Osteoblast (primary cell): ENCODE measurements at regions not wholly inside any gene's neighbourhood (a gene's known extent, or its start where the extent isn't known, plus 50 kb on each side); places are given as distances from the start of the nearest gene placed in this dataset.

Source experiments
- DNase-seq: peaks from one replicate; pipeline ENCODE4 v3.0.0; 2011; ENCODE audit warnings: low spot score, mixed read lengths; ENCODE audit not compliant: insufficient read length; ENCODE audit errors: missing footprints
- H2AFZ ChIP-seq: 2 replicates; pipeline ENCODE4 v1.6.0; 2011; ENCODE audit warnings: mild to moderate bottlenecking, low read length
- H3K27ac ChIP-seq: 2 replicates; pipeline ENCODE4 v1.5.1; 2011; ENCODE audit warnings: mild to moderate bottlenecking, low read depth, low read length, moderate library complexity
- H3K27me3 ChIP-seq: 2 replicates; pipeline ENCODE4 v1.6.0; 2012; ENCODE audit warnings: mild to moderate bottlenecking, control low read depth, inconsistent platforms, low read length, moderate library complexity; ENCODE audit not compliant: insufficient read depth
- H3K36me3 ChIP-seq: 2 replicates; pipeline ENCODE4 v1.5.1; 2011; ENCODE audit warnings: mild to moderate bottlenecking, low read length, control low read depth, moderate library complexity; ENCODE audit not compliant: insufficient read depth
- H3K4me1 ChIP-seq: 2 replicates; pipeline ENCODE4 v1.5.1; 2011; ENCODE audit warnings: mild to moderate bottlenecking, low read length, control low read depth, moderate library complexity; ENCODE audit not compliant: insufficient read depth
- H3K4me2 ChIP-seq: 2 replicates; pipeline ENCODE4 v1.6.0; 2011; ENCODE audit warnings: mild to moderate bottlenecking, low read length; ENCODE audit not compliant: insufficient read depth
- H3K4me3 ChIP-seq: fragments of 200-600 bp; sonication (generic); 3 replicates; pipeline ENCODE4 v1.5.1; 2012; ENCODE audit warnings: mild to moderate bottlenecking, low read length, inconsistent platforms; ENCODE audit not compliant: insufficient read depth
- H3K79me2 ChIP-seq: 2 replicates; pipeline ENCODE4 v1.6.0; 2012; ENCODE audit warnings: mild to moderate bottlenecking, low read length, control low read depth, inconsistent platforms; ENCODE audit not compliant: insufficient read depth
- H3K9me3 ChIP-seq: 2 replicates; pipeline ENCODE4 v1.5.1; 2011; ENCODE audit warnings: low read depth, low read length, control low read depth
- H4K20me1 ChIP-seq: 2 replicates; pipeline ENCODE4 v1.6.0; 2012; ENCODE audit warnings: mild to moderate bottlenecking, low read length, control low read depth; ENCODE audit not compliant: insufficient read depth
- CTCF ChIP-seq: IDR thresholded peaks from 2 replicates; pipeline ENCODE4 v1.5.1; 2011; ENCODE audit warnings: mild to moderate bottlenecking, low read depth, low read length, moderate library complexity; ENCODE audit errors: extremely low read depth

- Histone ChIP-seq H3K79me2 (no peaks in the 10 kb centered on the region), H3K4me3 (no peak overlapping the region), H3K4me1 (no peaks in the 10 kb centered on the region), H3K9me3 (no peaks in the 10 kb centered on the region), H3K4me2 (no peak overlapping the region), H2AFZ (no peak overlapping the region), H3K36me3 (no peaks in the 10 kb centered on the region), H4K20me1 (no peaks in the 10 kb centered on the region), H3K27ac (no peak overlapping the region), H3K27me3 (peaks cover 2% of the 10 kb centered on the region)
- DNase-seq, result no peak
- no peak for TF ChIP-seq CTCF
Measured at GRCh38 chr12:91620422-91620821, 437.8 kb upstream of the DCN start.

DNA sequence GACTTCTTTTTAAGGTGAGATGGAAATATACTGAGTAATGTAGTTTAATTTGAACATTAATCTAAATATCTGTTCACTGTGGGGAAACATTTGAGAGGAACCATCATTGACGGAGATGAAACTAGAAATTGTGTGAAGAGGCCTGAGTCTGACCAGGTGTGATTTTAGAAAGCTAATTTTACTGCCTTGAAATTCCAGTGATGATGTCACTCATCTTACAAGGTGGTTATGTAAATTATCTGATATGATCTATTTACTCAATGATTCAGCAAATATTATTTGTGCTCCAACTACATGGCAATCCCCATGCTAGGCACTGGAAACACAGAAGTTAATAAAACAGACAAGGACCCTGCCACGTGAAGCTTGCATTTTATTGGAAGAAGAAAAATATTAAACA is 435.7 kb upstream of the DCN start:
- H3K9me3 ChIP-seq, result no peaks in the 10 kb centered on the region
- no peaks in the 10 kb centered on the region for H3K27me3 ChIP-seq
- no peaks in the 10 kb centered on the region for H3K79me2 ChIP-seq
- DNase-seq, result no peak
- no peaks in the 10 kb centered on the region for H3K4me1 ChIP-seq
- no peak overlapping the region for H3K27ac ChIP-seq
- no peak overlapping the region for H3K4me2 ChIP-seq
- no peak for TF ChIP-seq CTCF
- no peaks in the 10 kb centered on the region for H4K20me1 ChIP-seq
- no peak overlapping the region for H3K4me3 ChIP-seq
- H3K36me3 ChIP-seq, result no peaks in the 10 kb centered on the region
- no peak overlapping the region for H2AFZ ChIP-seq

DNA sequence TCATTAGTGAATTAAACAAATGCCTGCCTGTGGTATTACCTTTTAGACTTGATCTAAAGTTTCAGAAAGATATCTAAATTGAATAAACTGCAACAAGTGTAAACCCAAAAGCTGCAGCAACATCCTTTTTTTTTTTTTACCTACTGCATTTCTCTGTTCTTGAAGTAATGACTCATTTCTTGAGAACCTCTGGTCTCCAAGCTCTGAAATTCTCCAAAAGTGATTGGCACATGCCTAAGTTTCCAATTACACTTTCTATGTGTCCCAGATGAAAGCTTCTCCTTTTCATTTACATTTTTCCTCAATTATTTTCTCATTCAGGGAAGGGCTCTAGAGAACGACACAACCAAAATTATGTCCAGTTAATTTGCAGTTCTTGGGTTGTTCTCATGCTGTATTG is 435.2 kb upstream of the DCN start:
- Histone ChIP-seq H3K36me3 (no peaks in the 10 kb centered on the region), H3K27ac (no peak overlapping the region), H3K79me2 (no peaks in the 10 kb centered on the region), H3K9me3 (no peaks in the 10 kb centered on the region), H4K20me1 (no peaks in the 10 kb centered on the region), H3K27me3 (no peaks in the 10 kb centered on the region), H3K4me3 (no peak overlapping the region), H3K4me2 (no peak overlapping the region), H3K4me1 (no peaks in the 10 kb centered on the region), H2AFZ (no peak overlapping the region)
- DNase-seq, result no peak
- TF ChIP-seq CTCF, result no peak

GRCh38 chr12:91616416-91616815 is 433.8 kb upstream of the DCN start:
- Histone ChIP-seq H3K27me3 (no peaks in the 10 kb centered on the region), H3K36me3 (no peaks in the 10 kb centered on the region), H4K20me1 (no peaks in the 10 kb centered on the region), H3K79me2 (no peaks in the 10 kb centered on the region), H3K4me1 (no peaks in the 10 kb centered on the region), H3K4me2 (no peak overlapping the region), H3K27ac (no peak overlapping the region), H3K4me3 (no peak overlapping the region), H2AFZ (peak overlapping the region; percentile 38), H3K9me3 (no peaks in the 10 kb centered on the region)
- TF ChIP-seq CTCF, result no peak
- no peak for DNase-seq
